Lower leg skin (tissue), 3 donors: ENCODE measurements at regions not wholly inside any gene's neighbourhood (a gene's known extent, or its start where the extent isn't known, plus 50 kb on each side); places are given as distances from the start of the nearest gene placed in this dataset.

ENCODE experiments used
- CTCF ChIP-seq, 3 donors: fragments of 450-650 bp; IDR thresholded peaks; one replicate each; pipeline ENCODE4 v1.5.1; 2016; ENCODE audit warnings: antibody characterized with exemption in 3 of 3, mild to moderate bottlenecking in 3 of 3, moderate library complexity in 2 of 3
- POLR2A ChIP-seq, 2 donors: fragments of 450-650 bp; IDR thresholded peaks; one replicate each; pipeline ENCODE4 v1.6.1; 2016 to 2017; ENCODE audit warnings: antibody characterized with exemption in 2 of 2, mild to moderate bottlenecking in 1 of 2, moderate library complexity in 1 of 2

GRCh38 chr15:31234815-31235214, 91.8 kb upstream of the KLF13 start:
- no peak for TF ChIP-seq CTCF (IDR thresholded peaks at IDR 0.05)
- TF ChIP-seq POLR2A (IDR thresholded peaks at IDR 0.05): no peak
